ENCODE measurements at regions not wholly inside any gene's neighbourhood (a gene's known extent, or its start where the extent isn't known, plus 50 kb on each side); places are given as distances from the start of the nearest gene placed in this dataset.

DNA sequence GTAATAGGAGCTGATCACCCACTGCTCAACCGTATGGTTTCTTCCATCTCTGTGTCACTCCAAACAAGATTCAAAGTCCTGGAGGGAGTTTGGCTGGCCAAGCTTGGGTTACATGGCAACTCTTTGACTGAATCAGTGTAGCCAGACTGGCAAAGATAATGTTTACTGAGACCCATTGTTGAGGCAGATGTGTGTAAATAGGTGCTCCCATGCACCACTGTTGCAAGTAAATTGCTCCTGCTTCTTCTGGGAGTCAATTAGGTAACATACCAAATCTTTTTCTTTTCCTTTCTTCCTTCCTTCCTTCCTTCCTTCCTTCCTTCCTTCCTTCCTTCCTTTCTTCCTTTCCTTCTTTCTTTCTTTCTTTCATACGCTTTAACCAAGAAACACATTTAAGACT lies 86.3 kb upstream of the DHX40 start:
- TF ChIP-seq CTCF (IDR thresholded peaks at IDR 0.05; ENCODE audit: poor library complexity) (no peak), EZH2 (IDR thresholded peaks at IDR 0.05; ENCODE audit: borderline replicate concordance) (no peak)

Measured in hepatocyte (in vitro differentiated cells).